ENCODE measurements at regions not wholly inside any gene's neighbourhood (a gene's known extent, or its start where the extent isn't known, plus 50 kb on each side); places are given as distances from the start of the nearest gene placed in this dataset.

- 86 to 95% (median 88%) methylated on average over 7 of the region's 7 CpGs for WGBS, 3 donors
- Histone ChIP-seq H3K9me3 (ENCODE audit: control insufficient read depth in 2 of 2, insufficient read depth in 1 of 2, low read depth in 1 of 2, low read length in 1 of 2) (no peaks in the 10 kb centered on the region), H3K27ac (ENCODE audit: low read depth in 1 of 3, low read length in 2 of 3) (no peak overlapping the region), H3K36me3 (ENCODE audit: control insufficient read depth in 3 of 3, insufficient read depth in 2 of 3, low read depth in 1 of 3, low read length in 3 of 3) (no peaks in the 10 kb centered on the region), H3K4me1 (ENCODE audit: control insufficient read depth in 3 of 3, insufficient read depth in 2 of 3, low read depth in 1 of 3, low read length in 2 of 3) (no peaks in the 10 kb centered on the region), H3K27me3 (ENCODE audit: control insufficient read depth in 3 of 3, insufficient read depth in 3 of 3, low read length in 3 of 3) (no peaks in the 10 kb centered on the region), H3K4me3 (ENCODE audit: low read depth in 1 of 3, low read length in 3 of 3) (no peak overlapping the region)
- no peak for DNase-seq
- no peak for FAIRE-seq
These were observed 118.5 kb upstream of the FSTL4 start for GRCh38 chr5:133730866-133731265.

GRCh38 chr5:133730346-133730745 is 118.0 kb upstream of the FSTL4 start:
- H3K36me3 ChIP-seq (ENCODE audit: control insufficient read depth in 3 of 3, insufficient read depth in 2 of 3, low read depth in 1 of 3, low read length in 3 of 3): no peaks in the 10 kb centered on the region
- H3K27ac ChIP-seq (ENCODE audit: low read depth in 1 of 3, low read length in 2 of 3): no peak overlapping the region
- DNase-seq (no peak), FAIRE-seq (no peak)
- no peak overlapping the region for H3K4me3 ChIP-seq (ENCODE audit: low read depth in 1 of 3, low read length in 3 of 3)
- no peaks in the 10 kb centered on the region for H3K27me3 ChIP-seq (ENCODE audit: control insufficient read depth in 3 of 3, insufficient read depth in 3 of 3, low read length in 3 of 3)
- WGBS, 3 donors: 79 to 88% (median 87%) methylated on average over 6 of the region's 6 CpGs
- no peaks in the 10 kb centered on the region for H3K9me3 ChIP-seq (ENCODE audit: control insufficient read depth in 2 of 2, insufficient read depth in 1 of 2, low read depth in 1 of 2, low read length in 1 of 2)
- H3K4me1 ChIP-seq (ENCODE audit: control insufficient read depth in 3 of 3, insufficient read depth in 2 of 3, low read depth in 1 of 3, low read length in 2 of 3): no peaks in the 10 kb centered on the region

GRCh38 chr5:133729800-133730199 is 117.5 kb upstream of the FSTL4 start:
- Histone ChIP-seq H3K4me1 (ENCODE audit: control insufficient read depth in 3 of 3, insufficient read depth in 2 of 3, low read depth in 1 of 3, low read length in 2 of 3) (no peaks in the 10 kb centered on the region), H3K9me3 (ENCODE audit: control insufficient read depth in 2 of 2, insufficient read depth in 1 of 2, low read depth in 1 of 2, low read length in 1 of 2) (no peaks in the 10 kb centered on the region), H3K27me3 (ENCODE audit: control insufficient read depth in 3 of 3, insufficient read depth in 3 of 3, low read length in 3 of 3) (no peaks in the 10 kb centered on the region), H3K27ac (ENCODE audit: low read depth in 1 of 3, low read length in 2 of 3) (no peak overlapping the region), H3K4me3 (ENCODE audit: low read depth in 1 of 3, low read length in 3 of 3) (no peak overlapping the region), H3K36me3 (ENCODE audit: control insufficient read depth in 3 of 3, insufficient read depth in 2 of 3, low read depth in 1 of 3, low read length in 3 of 3) (no peaks in the 10 kb centered on the region)
- DNase-seq: no peak
- FAIRE-seq: no peak
- whole genome bisulfite sequencing, 3 donors: 64 to 82% (median 76%) methylated on average over 3 of the region's 3 CpGs

GRCh38 chr5:133728475-133728874 is 116.1 kb upstream of the FSTL4 start:
- no peaks in the 10 kb centered on the region for H3K36me3 ChIP-seq (ENCODE audit: control insufficient read depth in 3 of 3, insufficient read depth in 2 of 3, low read depth in 1 of 3, low read length in 3 of 3)

GRCh38 chr5:133727636-133728035 is 115.3 kb upstream of the FSTL4 start:
- H3K4me1 ChIP-seq (ENCODE audit: control insufficient read depth in 3 of 3, insufficient read depth in 2 of 3, low read depth in 1 of 3, low read length in 2 of 3): no peaks in the 10 kb centered on the region
- no peak for DNase-seq
- H3K36me3 ChIP-seq (ENCODE audit: control insufficient read depth in 3 of 3, insufficient read depth in 2 of 3, low read depth in 1 of 3, low read length in 3 of 3): no peaks in the 10 kb centered on the region
- WGBS, 3 donors: 72 to 85% (median 82%) methylated on average over 2 of the region's 2 CpGs
- no peak for FAIRE-seq
- H3K9me3 ChIP-seq (ENCODE audit: control insufficient read depth in 2 of 2, insufficient read depth in 1 of 2, low read depth in 1 of 2, low read length in 1 of 2): peaks cover 0 to 7% of the 10 kb centered on the region in 2 donors
- no peak overlapping the region for H3K27ac ChIP-seq (ENCODE audit: low read depth in 1 of 3, low read length in 2 of 3)
- H3K4me3 ChIP-seq (ENCODE audit: low read depth in 1 of 3, low read length in 3 of 3): no peak overlapping the region
- H3K27me3 ChIP-seq (ENCODE audit: control insufficient read depth in 3 of 3, insufficient read depth in 3 of 3, low read length in 3 of 3): peaks cover 0 to 2% (median 0%) of the 10 kb centered on the region in 3 donors

More at GRCh38 chr5:133728475-133728874, 116.1 kb upstream of the FSTL4 start:
- H3K4me3 ChIP-seq (ENCODE audit: low read depth in 1 of 3, low read length in 3 of 3): no peak overlapping the region
- H3K4me1 ChIP-seq (ENCODE audit: control insufficient read depth in 3 of 3, insufficient read depth in 2 of 3, low read depth in 1 of 3, low read length in 2 of 3): no peaks in the 10 kb centered on the region
- WGBS, 3 donors: 76 to 91% (median 80%) methylated on average over 1 of the region's 1 CpG
- no peak overlapping the region for H3K27ac ChIP-seq (ENCODE audit: low read depth in 1 of 3, low read length in 2 of 3)
- H3K27me3 ChIP-seq (ENCODE audit: control insufficient read depth in 3 of 3, insufficient read depth in 3 of 3, low read length in 3 of 3): peaks cover 0 to 2% (median 0%) of the 10 kb centered on the region in 3 donors
- DNase-seq (no peak), FAIRE-seq (no peak)
- peaks cover 0 to under 1% of the 10 kb centered on the region in 2 donors for H3K9me3 ChIP-seq (ENCODE audit: control insufficient read depth in 2 of 2, insufficient read depth in 1 of 2, low read depth in 1 of 2, low read length in 1 of 2)

- DNase-seq: no peak
- no peaks in the 10 kb centered on the region for H3K4me1 ChIP-seq (ENCODE audit: control insufficient read depth in 3 of 3, insufficient read depth in 2 of 3, low read depth in 1 of 3, low read length in 2 of 3)
- no peak overlapping the region for H3K4me3 ChIP-seq (ENCODE audit: low read depth in 1 of 3, low read length in 3 of 3)
- FAIRE-seq: no peak
- H3K27ac ChIP-seq (ENCODE audit: low read depth in 1 of 3, low read length in 2 of 3): no peak overlapping the region
- H3K27me3 ChIP-seq (ENCODE audit: control insufficient read depth in 3 of 3, insufficient read depth in 3 of 3, low read length in 3 of 3): peaks cover 0 to 2% (median 0%) of the 10 kb centered on the region in 3 donors
- peaks cover 0 to 13% of the 10 kb centered on the region in 2 donors for H3K9me3 ChIP-seq (ENCODE audit: control insufficient read depth in 2 of 2, insufficient read depth in 1 of 2, low read depth in 1 of 2, low read length in 1 of 2)
- 0 to 91% (median 28%) methylated on average over 1 of the region's 1 CpG for WGBS, 3 donors
- no peaks in the 10 kb centered on the region for H3K36me3 ChIP-seq (ENCODE audit: control insufficient read depth in 3 of 3, insufficient read depth in 2 of 3, low read depth in 1 of 3, low read length in 3 of 3)
These were observed 111.5 kb upstream of the FSTL4 start for GRCh38 chr5:133723651-133724366.

- FAIRE-seq: no peak
- DNase-seq: no peak
- Histone ChIP-seq H3K36me3 (ENCODE audit: control insufficient read depth in 3 of 3, insufficient read depth in 2 of 3, low read depth in 1 of 3, low read length in 3 of 3) (no peaks in the 10 kb centered on the region), H3K9me3 (ENCODE audit: control insufficient read depth in 2 of 2, insufficient read depth in 1 of 2, low read depth in 1 of 2, low read length in 1 of 2) (peaks cover 0 to 13% of the 10 kb centered on the region in 2 donors), H3K27me3 (ENCODE audit: control insufficient read depth in 3 of 3, insufficient read depth in 3 of 3, low read length in 3 of 3) (peaks cover 0 to 2% (median 0%) of the 10 kb centered on the region in 3 donors), H3K4me1 (ENCODE audit: control insufficient read depth in 3 of 3, insufficient read depth in 2 of 3, low read depth in 1 of 3, low read length in 2 of 3) (no peaks in the 10 kb centered on the region), H3K27ac (ENCODE audit: low read depth in 1 of 3, low read length in 2 of 3) (no peak overlapping the region), H3K4me3 (ENCODE audit: low read depth in 1 of 3, low read length in 3 of 3) (no peak overlapping the region)
- 71 to 81% (median 75%) methylated on average over 2 of the region's 2 CpGs for WGBS, 3 donors
These were observed 110.8 kb upstream of the FSTL4 start for GRCh38 chr5:133723126-133723525.

GRCh38 chr5:133721365-133721764 is 109.0 kb upstream of the FSTL4 start:
- FAIRE-seq (no peak), DNase-seq (no peak)
- Histone ChIP-seq H3K27ac (ENCODE audit: low read depth in 1 of 3, low read length in 2 of 3) (no peak overlapping the region), H3K27me3 (ENCODE audit: control insufficient read depth in 3 of 3, insufficient read depth in 3 of 3, low read length in 3 of 3) (peaks cover 0 to 2% (median 0%) of the 10 kb centered on the region in 3 donors), H3K9me3 (ENCODE audit: control insufficient read depth in 2 of 2, insufficient read depth in 1 of 2, low read depth in 1 of 2, low read length in 1 of 2) (peaks cover 0 to 13% of the 10 kb centered on the region in 2 donors), H3K4me3 (ENCODE audit: low read depth in 1 of 3, low read length in 3 of 3) (no peak overlapping the region), H3K4me1 (ENCODE audit: control insufficient read depth in 3 of 3, insufficient read depth in 2 of 3, low read depth in 1 of 3, low read length in 2 of 3) (no peaks in the 10 kb centered on the region), H3K36me3 (ENCODE audit: control insufficient read depth in 3 of 3, insufficient read depth in 2 of 3, low read depth in 1 of 3, low read length in 3 of 3) (no peaks in the 10 kb centered on the region)

GRCh38 chr5:133718457-133718856 is 106.1 kb upstream of the FSTL4 start:
- H3K4me3 ChIP-seq (ENCODE audit: low read depth in 1 of 3, low read length in 3 of 3): no peak overlapping the region
- FAIRE-seq: no peak
- H3K27me3 ChIP-seq (ENCODE audit: control insufficient read depth in 3 of 3, insufficient read depth in 3 of 3, low read length in 3 of 3): no peaks in the 10 kb centered on the region
- WGBS, 3 donors: 47 to 64% (median 63%) methylated on average over 2 of the region's 2 CpGs
- H3K4me1 ChIP-seq (ENCODE audit: control insufficient read depth in 3 of 3, insufficient read depth in 2 of 3, low read depth in 1 of 3, low read length in 2 of 3): no peaks in the 10 kb centered on the region
- no peaks in the 10 kb centered on the region for H3K36me3 ChIP-seq (ENCODE audit: control insufficient read depth in 3 of 3, insufficient read depth in 2 of 3, low read depth in 1 of 3, low read length in 3 of 3)
- no peak overlapping the region for H3K27ac ChIP-seq (ENCODE audit: low read depth in 1 of 3, low read length in 2 of 3)
- H3K9me3 ChIP-seq (ENCODE audit: control insufficient read depth in 2 of 2, insufficient read depth in 1 of 2, low read depth in 1 of 2, low read length in 1 of 2): peaks cover 0 to 12% of the 10 kb centered on the region in 2 donors
- no peak for DNase-seq
